Fibroblast of lung (primary cell): ENCODE measurements at regions not wholly inside any gene's neighbourhood (a gene's known extent, or its start where the extent isn't known, plus 50 kb on each side); places are given as distances from the start of the nearest gene placed in this dataset.

Source experiments
- EZH2 ChIP-seq: IDR thresholded peaks from 2 replicates; pipeline ENCODE4 v1.5.1; 2012; ENCODE audit warnings: low read length, control low read depth, mild to moderate bottlenecking; ENCODE audit errors: missing control alignments
- TF ChIP-seq, protein P1 (sequence below), 2 donors: IDR thresholded peaks in 1 of 2; conservative IDR thresholded peaks in 1 of 2; 1 replicate in 1 of 2; 2 replicates in 1 of 2; pipeline ENCODE4 v1.5.1; 2011 to 2012; ENCODE audit warnings: low read length in 2 of 2, control low read depth in 1 of 2, inconsistent platforms in 1 of 2, low read depth in 1 of 2, mild to moderate bottlenecking in 1 of 2

DNA sequence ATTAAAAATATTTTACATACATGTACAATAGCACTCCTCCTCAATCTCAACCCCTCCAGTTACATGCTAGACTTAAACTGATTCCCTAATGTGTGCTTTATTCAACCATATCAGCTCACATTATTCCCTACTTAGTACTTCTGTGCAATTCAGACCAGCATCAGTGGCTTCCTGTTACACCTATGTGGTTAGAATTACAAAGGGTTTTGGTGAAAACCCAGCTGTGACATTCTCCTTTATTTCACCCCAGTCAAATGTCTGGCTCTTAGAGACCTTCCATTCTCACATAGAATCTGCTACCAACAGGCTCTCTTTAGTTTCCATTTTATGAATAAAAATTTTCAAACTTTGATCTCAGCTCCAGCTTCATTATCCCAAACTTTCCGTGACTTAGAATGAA lies 85.2 kb upstream of the SLC7A11 start:
- TF ChIP-seq, protein P1, sequence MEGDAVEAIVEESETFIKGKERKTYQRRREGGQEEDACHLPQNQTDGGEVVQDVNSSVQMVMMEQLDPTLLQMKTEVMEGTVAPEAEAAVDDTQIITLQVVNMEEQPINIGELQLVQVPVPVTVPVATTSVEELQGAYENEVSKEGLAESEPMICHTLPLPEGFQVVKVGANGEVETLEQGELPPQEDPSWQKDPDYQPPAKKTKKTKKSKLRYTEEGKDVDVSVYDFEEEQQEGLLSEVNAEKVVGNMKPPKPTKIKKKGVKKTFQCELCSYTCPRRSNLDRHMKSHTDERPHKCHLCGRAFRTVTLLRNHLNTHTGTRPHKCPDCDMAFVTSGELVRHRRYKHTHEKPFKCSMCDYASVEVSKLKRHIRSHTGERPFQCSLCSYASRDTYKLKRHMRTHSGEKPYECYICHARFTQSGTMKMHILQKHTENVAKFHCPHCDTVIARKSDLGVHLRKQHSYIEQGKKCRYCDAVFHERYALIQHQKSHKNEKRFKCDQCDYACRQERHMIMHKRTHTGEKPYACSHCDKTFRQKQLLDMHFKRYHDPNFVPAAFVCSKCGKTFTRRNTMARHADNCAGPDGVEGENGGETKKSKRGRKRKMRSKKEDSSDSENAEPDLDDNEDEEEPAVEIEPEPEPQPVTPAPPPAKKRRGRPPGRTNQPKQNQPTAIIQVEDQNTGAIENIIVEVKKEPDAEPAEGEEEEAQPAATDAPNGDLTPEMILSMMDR (conservative IDR thresholded peaks at IDR 0.05 in 1 of 2, IDR thresholded peaks at IDR 0.05 in 1 of 2; ENCODE audit: low read depth in 1 of 2, low read length in 2 of 2) = no peak
- TF ChIP-seq EZH2 = no peak
